NB4 (cell line): ENCODE measurements at regions not wholly inside any gene's neighbourhood (a gene's known extent, or its start where the extent isn't known, plus 50 kb on each side); places are given as distances from the start of the nearest gene placed in this dataset.

Source experiments
- CTCF ChIP-seq: IDR thresholded peaks from one replicate; pipeline ENCODE4 v1.5.1; 2012; ENCODE audit warnings: low read depth, low read length
- MAX ChIP-seq: IDR thresholded peaks from 2 replicates; pipeline ENCODE4 v1.6.1; 2011; ENCODE audit warnings: low read depth, low read length
- POLR2A ChIP-seq: IDR thresholded peaks from 2 replicates; pipeline ENCODE4 v1.6.1; 2011; ENCODE audit warnings: mild to moderate bottlenecking; ENCODE audit not compliant: insufficient read length; ENCODE audit errors: extremely low read depth

- no peak for TF ChIP-seq CTCF
- no peak for TF ChIP-seq POLR2A
- TF ChIP-seq MAX = no peak
Observed at GRCh38 chr2:71932780-71933466, 214.7 kb downstream of the CYP26B1 start.
